ENCODE measurements at regions not wholly inside any gene's neighbourhood (a gene's known extent, or its start where the extent isn't known, plus 50 kb on each side); places are given as distances from the start of the nearest gene placed in this dataset.

GRCh38 chr18:10088734-10089133, 174.9 kb downstream of the VAPA start:
- ATAC-seq (no peak), DNase-seq (ENCODE audit: low read depth, low spot score) (no peak)
- no TSS peak for BruUV-seq (replicated peaks)
- Histone ChIP-seq H2AFZ (ENCODE audit: low read depth, low read length, poor library complexity, severe bottlenecking) (no peak overlapping the region), H3K36me3 (ENCODE audit: control insufficient read depth in 1 of 2, insufficient read depth in 2 of 2, low read length in 2 of 2) (no peaks in the 10 kb centered on the region), H3K27me3 (ENCODE audit: insufficient read depth, low read length) (peaks cover 11% of the 10 kb centered on the region; the same call in 1 of the 2 replicates), H3K4me2 (ENCODE audit: low read length) (no peak overlapping the region), H3K27ac (ENCODE audit: low read depth, low read length) (no peak overlapping the region), H4K20me1 (ENCODE audit: insufficient read depth) (no peaks in the 10 kb centered on the region), H3K4me3 (replicated peaks in 1 of 2; ENCODE audit: low read depth in 1 of 2, low read length in 2 of 2) (no peak overlapping the region), H3K9ac (ENCODE audit: low read length) (no peak overlapping the region), H3K4me1 (ENCODE audit: control insufficient read depth in 1 of 2, insufficient read depth in 2 of 2, low read length in 2 of 2) (peaks cover 12 to 18% of the 10 kb centered on the region in 2 experiments; a peak in 2 of 4 replicates), H3K9me3 (ENCODE audit: control insufficient read depth in 1 of 2, insufficient read depth in 1 of 2, low read depth in 1 of 2, low read length in 2 of 2) (peaks cover 0 to under 1% of the 10 kb centered on the region in 2 experiments; a peak in 2 of 4 replicates), H3K79me2 (ENCODE audit: insufficient read depth, low read length) (no peaks in the 10 kb centered on the region), H3K9me2 (ENCODE audit: insufficient read depth) (no peaks in the 10 kb centered on the region)
- intact Hi-C loops (cut with micrococcal nuclease), result no loop called here
- CTCF ChIA-PET, result no interaction called here
- RAD21 ChIA-PET (ENCODE audit: low non-redundant PET in 1 of 2, low total read pairs in 2 of 2, uncharacterized antibody in 2 of 2, unreplicated experiment in 2 of 2), result no interaction called here
- no peak for TF ChIP-seq EZH2 (IDR thresholded peaks at IDR 0.05)
- POLR2A ChIA-PET, result no interaction called here

- H3K9ac ChIP-seq (ENCODE audit: low read length), result no peak overlapping the region
- CTCF ChIA-PET, result no interaction called here
- no peak overlapping the region for H3K4me3 ChIP-seq (replicated peaks in 1 of 2; ENCODE audit: low read depth in 1 of 2, low read length in 2 of 2)
- POLR2A ChIA-PET, result no interaction called here
- RAD21 ChIA-PET (ENCODE audit: low non-redundant PET in 1 of 2, low total read pairs in 2 of 2, uncharacterized antibody in 2 of 2, unreplicated experiment in 2 of 2), result no interaction called here
- H3K9me3 ChIP-seq (ENCODE audit: control insufficient read depth in 1 of 2, insufficient read depth in 1 of 2, low read depth in 1 of 2, low read length in 2 of 2), result no peaks in the 10 kb centered on the region
- H3K27me3 ChIP-seq (ENCODE audit: insufficient read depth, low read length), result peaks cover 11% of the 10 kb centered on the region; the same call in 1 of the 2 replicates
- H3K79me2 ChIP-seq (ENCODE audit: insufficient read depth, low read length), result no peaks in the 10 kb centered on the region
- no peak overlapping the region for H2AFZ ChIP-seq (ENCODE audit: low read depth, low read length, poor library complexity, severe bottlenecking)
- no peak for DNase-seq (ENCODE audit: low read depth, low spot score)
- no peak overlapping the region for H3K27ac ChIP-seq (ENCODE audit: low read depth, low read length)
- no peaks in the 10 kb centered on the region for H4K20me1 ChIP-seq (ENCODE audit: insufficient read depth)
- intact Hi-C loops (cut with micrococcal nuclease), result no loop called here
- H3K9me2 ChIP-seq (ENCODE audit: insufficient read depth), result no peaks in the 10 kb centered on the region
- peaks cover 12 to 18% of the 10 kb centered on the region in 2 experiments; a peak in 2 of 4 replicates for H3K4me1 ChIP-seq (ENCODE audit: control insufficient read depth in 1 of 2, insufficient read depth in 2 of 2, low read length in 2 of 2)
- no TSS peak for BruUV-seq (replicated peaks)
- ATAC-seq, result no peak
- H3K36me3 ChIP-seq (ENCODE audit: control insufficient read depth in 1 of 2, insufficient read depth in 2 of 2, low read length in 2 of 2), result no peaks in the 10 kb centered on the region
- H3K4me2 ChIP-seq (ENCODE audit: low read length), result no peak overlapping the region
- TF ChIP-seq FOSL1 (IDR thresholded peaks at IDR 0.05; ENCODE audit: low read depth) (no peak), SIN3A (IDR thresholded peaks at IDR 0.05; ENCODE audit: low read depth) (no peak), EZH2 (IDR thresholded peaks at IDR 0.05) (no peak), POLR2A (IDR thresholded peaks at IDR 0.05; ENCODE audit: borderline replicate concordance, extremely low read depth, insufficient read depth, insufficient read length) (no peak), CTCF (IDR thresholded peaks at IDR 0.05 in 2 of 3, conservative IDR thresholded peaks at IDR 0.05 in 1 of 3; ENCODE audit: borderline replicate concordance in 1 of 3, insufficient read depth in 1 of 3, low read depth in 2 of 3, low read length in 2 of 3) (no peak), ELF1 (IDR thresholded peaks at IDR 0.05; ENCODE audit: borderline replicate concordance, low read depth) (no peak), CBX3 (IDR thresholded peaks at IDR 0.05; ENCODE audit: low read depth) (no peak), SP1 (IDR thresholded peaks at IDR 0.05; ENCODE audit: low read depth) (no peak), SRF (IDR thresholded peaks at IDR 0.05; ENCODE audit: low read depth) (no peak), TCF7L2 (IDR thresholded peaks at IDR 0.05; ENCODE audit: borderline replicate concordance, extremely low read depth, insufficient read depth, insufficient read length) (no peak), REST (IDR thresholded peaks at IDR 0.05; ENCODE audit: low read depth) (no peak), JUND (IDR thresholded peaks at IDR 0.05) (no peak), ZNF274 (IDR thresholded peaks at IDR 0.05; ENCODE audit: low read depth, low read length) (no peak), RAD21 (IDR thresholded peaks at IDR 0.05; ENCODE audit: low read depth) (no peak), EZH2phosphoT487 (IDR thresholded peaks at IDR 0.05; ENCODE audit: borderline replicate concordance) (no peak)
Measured at GRCh38 chr18:10089881-10090280, 176.1 kb downstream of the VAPA start.

Measured in HCT116 (cell line).